H1 (cell line): ENCODE measurements at regions not wholly inside any gene's neighbourhood (a gene's known extent, or its start where the extent isn't known, plus 50 kb on each side); places are given as distances from the start of the nearest gene placed in this dataset.

ENCODE experiments used
- BCL11A ChIP-seq, 2 experiments: IDR thresholded peaks; one replicate each; pipeline ENCODE4 v1.6.1; 2011; ENCODE audit warnings: low read depth in 2 of 2, low read length in 2 of 2, mild to moderate bottlenecking in 2 of 2
- HDAC2 ChIP-seq, 2 experiments: fragments of 300-600 bp in 1 of 2; sonication (generic) in 1 of 2; IDR thresholded peaks; 2 replicates each; pipeline ENCODE4 v1.6.1; 2011 to 2012; ENCODE audit warnings: low read depth in 2 of 2, low read length in 2 of 2, mild to moderate bottlenecking in 2 of 2, moderate library complexity in 2 of 2, borderline replicate concordance in 1 of 2, inconsistent platforms in 1 of 2
- HDAC6 ChIP-seq: IDR thresholded peaks from one replicate; pipeline ENCODE4 v1.7.1; 2012; ENCODE audit warnings: low read depth, mild to moderate bottlenecking, inconsistent platforms, low read length, moderate library complexity
- KDM1A ChIP-seq: fragments of 200-600, 300-600 bp; sonication (generic); IDR thresholded peaks from 2 replicates; pipeline ENCODE4 v1.7.1; 2016; ENCODE audit warnings: mild to moderate bottlenecking, low read length, borderline replicate concordance
- SP2 ChIP-seq: IDR thresholded peaks from 2 replicates; pipeline ENCODE4 v1.6.1; 2012; ENCODE audit warnings: mild to moderate bottlenecking, low read length, inconsistent platforms
- USF2 ChIP-seq: IDR thresholded peaks from 2 replicates; pipeline ENCODE4 v1.6.1; 2011; ENCODE audit warnings: low read length, improper control_type of control experiment
- ZNF274 ChIP-seq: IDR thresholded peaks from 2 replicates; pipeline ENCODE4 v1.7.0; 2012; ENCODE audit warnings: low read length, borderline replicate concordance; ENCODE audit errors: extremely low read depth
- TF ChIP-seq, protein P1 (sequence below): fragments of 300-600 bp; sonication (generic); IDR thresholded peaks from 2 replicates; pipeline ENCODE4 v1.7.1; 2012; ENCODE audit warnings: low read length, moderate library complexity, mild to moderate bottlenecking, inconsistent platforms; ENCODE audit not compliant: insufficient replicate concordance

GRCh38 chr21:38983560-38983959, 177.8 kb downstream of the ETS2 start (continued):
- TF ChIP-seq, protein P1, sequence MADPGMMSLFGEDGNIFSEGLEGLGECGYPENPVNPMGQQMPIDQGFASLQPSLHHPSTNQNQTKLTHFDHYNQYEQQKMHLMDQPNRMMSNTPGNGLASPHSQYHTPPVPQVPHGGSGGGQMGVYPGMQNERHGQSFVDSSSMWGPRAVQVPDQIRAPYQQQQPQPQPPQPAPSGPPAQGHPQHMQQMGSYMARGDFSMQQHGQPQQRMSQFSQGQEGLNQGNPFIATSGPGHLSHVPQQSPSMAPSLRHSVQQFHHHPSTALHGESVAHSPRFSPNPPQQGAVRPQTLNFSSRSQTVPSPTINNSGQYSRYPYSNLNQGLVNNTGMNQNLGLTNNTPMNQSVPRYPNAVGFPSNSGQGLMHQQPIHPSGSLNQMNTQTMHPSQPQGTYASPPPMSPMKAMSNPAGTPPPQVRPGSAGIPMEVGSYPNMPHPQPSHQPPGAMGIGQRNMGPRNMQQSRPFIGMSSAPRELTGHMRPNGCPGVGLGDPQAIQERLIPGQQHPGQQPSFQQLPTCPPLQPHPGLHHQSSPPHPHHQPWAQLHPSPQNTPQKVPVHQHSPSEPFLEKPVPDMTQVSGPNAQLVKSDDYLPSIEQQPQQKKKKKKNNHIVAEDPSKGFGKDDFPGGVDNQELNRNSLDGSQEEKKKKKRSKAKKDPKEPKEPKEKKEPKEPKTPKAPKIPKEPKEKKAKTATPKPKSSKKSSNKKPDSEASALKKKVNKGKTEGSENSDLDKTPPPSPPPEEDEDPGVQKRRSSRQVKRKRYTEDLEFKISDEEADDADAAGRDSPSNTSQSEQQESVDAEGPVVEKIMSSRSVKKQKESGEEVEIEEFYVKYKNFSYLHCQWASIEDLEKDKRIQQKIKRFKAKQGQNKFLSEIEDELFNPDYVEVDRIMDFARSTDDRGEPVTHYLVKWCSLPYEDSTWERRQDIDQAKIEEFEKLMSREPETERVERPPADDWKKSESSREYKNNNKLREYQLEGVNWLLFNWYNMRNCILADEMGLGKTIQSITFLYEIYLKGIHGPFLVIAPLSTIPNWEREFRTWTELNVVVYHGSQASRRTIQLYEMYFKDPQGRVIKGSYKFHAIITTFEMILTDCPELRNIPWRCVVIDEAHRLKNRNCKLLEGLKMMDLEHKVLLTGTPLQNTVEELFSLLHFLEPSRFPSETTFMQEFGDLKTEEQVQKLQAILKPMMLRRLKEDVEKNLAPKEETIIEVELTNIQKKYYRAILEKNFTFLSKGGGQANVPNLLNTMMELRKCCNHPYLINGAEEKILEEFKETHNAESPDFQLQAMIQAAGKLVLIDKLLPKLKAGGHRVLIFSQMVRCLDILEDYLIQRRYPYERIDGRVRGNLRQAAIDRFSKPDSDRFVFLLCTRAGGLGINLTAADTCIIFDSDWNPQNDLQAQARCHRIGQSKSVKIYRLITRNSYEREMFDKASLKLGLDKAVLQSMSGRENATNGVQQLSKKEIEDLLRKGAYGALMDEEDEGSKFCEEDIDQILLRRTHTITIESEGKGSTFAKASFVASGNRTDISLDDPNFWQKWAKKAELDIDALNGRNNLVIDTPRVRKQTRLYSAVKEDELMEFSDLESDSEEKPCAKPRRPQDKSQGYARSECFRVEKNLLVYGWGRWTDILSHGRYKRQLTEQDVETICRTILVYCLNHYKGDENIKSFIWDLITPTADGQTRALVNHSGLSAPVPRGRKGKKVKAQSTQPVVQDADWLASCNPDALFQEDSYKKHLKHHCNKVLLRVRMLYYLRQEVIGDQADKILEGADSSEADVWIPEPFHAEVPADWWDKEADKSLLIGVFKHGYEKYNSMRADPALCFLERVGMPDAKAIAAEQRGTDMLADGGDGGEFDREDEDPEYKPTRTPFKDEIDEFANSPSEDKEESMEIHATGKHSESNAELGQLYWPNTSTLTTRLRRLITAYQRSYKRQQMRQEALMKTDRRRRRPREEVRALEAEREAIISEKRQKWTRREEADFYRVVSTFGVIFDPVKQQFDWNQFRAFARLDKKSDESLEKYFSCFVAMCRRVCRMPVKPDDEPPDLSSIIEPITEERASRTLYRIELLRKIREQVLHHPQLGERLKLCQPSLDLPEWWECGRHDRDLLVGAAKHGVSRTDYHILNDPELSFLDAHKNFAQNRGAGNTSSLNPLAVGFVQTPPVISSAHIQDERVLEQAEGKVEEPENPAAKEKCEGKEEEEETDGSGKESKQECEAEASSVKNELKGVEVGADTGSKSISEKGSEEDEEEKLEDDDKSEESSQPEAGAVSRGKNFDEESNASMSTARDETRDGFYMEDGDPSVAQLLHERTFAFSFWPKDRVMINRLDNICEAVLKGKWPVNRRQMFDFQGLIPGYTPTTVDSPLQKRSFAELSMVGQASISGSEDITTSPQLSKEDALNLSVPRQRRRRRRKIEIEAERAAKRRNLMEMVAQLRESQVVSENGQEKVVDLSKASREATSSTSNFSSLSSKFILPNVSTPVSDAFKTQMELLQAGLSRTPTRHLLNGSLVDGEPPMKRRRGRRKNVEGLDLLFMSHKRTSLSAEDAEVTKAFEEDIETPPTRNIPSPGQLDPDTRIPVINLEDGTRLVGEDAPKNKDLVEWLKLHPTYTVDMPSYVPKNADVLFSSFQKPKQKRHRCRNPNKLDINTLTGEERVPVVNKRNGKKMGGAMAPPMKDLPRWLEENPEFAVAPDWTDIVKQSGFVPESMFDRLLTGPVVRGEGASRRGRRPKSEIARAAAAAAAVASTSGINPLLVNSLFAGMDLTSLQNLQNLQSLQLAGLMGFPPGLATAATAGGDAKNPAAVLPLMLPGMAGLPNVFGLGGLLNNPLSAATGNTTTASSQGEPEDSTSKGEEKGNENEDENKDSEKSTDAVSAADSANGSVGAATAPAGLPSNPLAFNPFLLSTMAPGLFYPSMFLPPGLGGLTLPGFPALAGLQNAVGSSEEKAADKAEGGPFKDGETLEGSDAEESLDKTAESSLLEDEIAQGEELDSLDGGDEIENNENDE = no peak
- no peak for TF ChIP-seq USF2
- TF ChIP-seq SP2 = no peak
- no peak for TF ChIP-seq HDAC2 (IDR thresholded peaks at IDR 0.05; ENCODE audit: borderline replicate concordance in 1 of 2, low read depth in 2 of 2, low read length in 2 of 2)
- TF ChIP-seq KDM1A = no peak
- TF ChIP-seq BCL11A (IDR thresholded peaks at IDR 0.05; ENCODE audit: low read depth in 2 of 2, low read length in 2 of 2) = no peak
- TF ChIP-seq ZNF274 = no peak
- TF ChIP-seq HDAC6 = no peak
